ENCODE measurements at regions not wholly inside any gene's neighbourhood (a gene's known extent, or its start where the extent isn't known, plus 50 kb on each side); places are given as distances from the start of the nearest gene placed in this dataset.

DNA sequence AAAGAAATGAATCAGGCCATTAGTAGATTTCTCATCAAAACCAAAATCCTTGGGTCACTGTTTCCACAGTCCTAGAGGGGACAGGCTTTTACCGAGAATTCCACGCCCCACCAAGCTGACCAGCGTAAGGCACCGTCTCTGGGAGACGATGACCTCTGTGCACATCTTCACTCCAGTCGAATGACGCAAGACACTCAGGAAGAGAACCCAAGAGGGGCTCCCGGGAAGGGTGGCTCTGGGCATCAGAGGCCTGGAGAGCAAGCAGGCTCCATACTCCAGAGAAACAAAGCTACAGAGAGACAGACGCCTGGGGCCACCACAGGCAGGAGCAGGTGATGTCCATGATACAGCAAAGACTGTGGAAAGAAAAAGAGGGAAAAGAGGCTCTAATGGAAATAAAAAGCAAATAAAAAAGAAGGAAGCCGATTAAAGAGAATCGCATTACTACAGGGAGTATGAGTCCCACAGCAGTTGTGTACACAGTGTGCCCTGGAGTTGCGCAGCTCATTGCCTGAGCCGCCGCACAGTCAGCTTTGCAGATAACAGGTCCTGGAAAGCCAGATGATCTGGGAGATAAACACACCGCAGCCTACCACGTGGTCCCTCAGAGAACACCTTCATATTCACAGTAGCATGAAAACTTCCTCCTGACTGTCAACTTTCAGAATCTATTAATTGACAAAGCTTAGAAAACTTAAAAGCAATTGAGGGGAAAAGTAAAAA, 572.7 kb upstream of the SALL3 start:
- WGBS (ENCODE audit: low lambda C conversion rate): 21% methylated on average over 16 of the region's 16 CpGs
- H3K4me3 ChIP-seq (replicated peaks in 1 of 3; ENCODE audit: insufficient read depth in 1 of 3, low read depth in 2 of 3, low read length in 3 of 3): no peak overlapping the region
- in situ Hi-C loops (cut with HindIII; ENCODE audit: extremely low pct_ligation_motif_present, low pct_unique_long_range_greater_than_20kb): no loop called here
- no peak overlapping the region for H3K4me2 ChIP-seq (ENCODE audit: low read depth, low read length)
- H2AFZ ChIP-seq (ENCODE audit: low read length): no peak overlapping the region
- no peaks in the 10 kb centered on the region for H3K79me2 ChIP-seq (ENCODE audit: insufficient read depth, low read length)
- TF ChIP-seq ERF (CRISPR knock-in tag; IDR thresholded peaks at IDR 0.05) (no peak), MBD4 (IDR thresholded peaks at IDR 0.05; ENCODE audit: borderline replicate concordance, low read length) (no peak), HDAC2 (CRISPR knock-in tag; IDR thresholded peaks at IDR 0.05) (no peak), PHF8 (CRISPR knock-in tag; IDR thresholded peaks at IDR 0.05) (no peak), MIXL1 (CRISPR knock-in tag; IDR thresholded peaks at IDR 0.05) (no peak), SIX1 (CRISPR knock-in tag; IDR thresholded peaks at IDR 0.05; ENCODE audit: borderline replicate concordance) (no peak), FOXK1 (CRISPR knock-in tag; IDR thresholded peaks at IDR 0.05; ENCODE audit: borderline replicate concordance, low read depth) (no peak)
- TF ChIP-seq, protein P1, sequence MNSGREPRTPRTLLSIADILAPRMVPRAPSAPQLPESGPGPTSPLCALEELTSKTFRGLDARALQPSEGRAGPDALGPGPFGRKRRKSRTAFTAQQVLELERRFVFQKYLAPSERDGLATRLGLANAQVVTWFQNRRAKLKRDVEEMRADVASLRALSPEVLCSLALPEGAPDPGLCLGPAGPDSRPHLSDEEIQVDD (CRISPR knock-in tag; IDR thresholded peaks at IDR 0.05; ENCODE audit: borderline replicate concordance): no peak
- TF ChIP-seq, protein P2, sequence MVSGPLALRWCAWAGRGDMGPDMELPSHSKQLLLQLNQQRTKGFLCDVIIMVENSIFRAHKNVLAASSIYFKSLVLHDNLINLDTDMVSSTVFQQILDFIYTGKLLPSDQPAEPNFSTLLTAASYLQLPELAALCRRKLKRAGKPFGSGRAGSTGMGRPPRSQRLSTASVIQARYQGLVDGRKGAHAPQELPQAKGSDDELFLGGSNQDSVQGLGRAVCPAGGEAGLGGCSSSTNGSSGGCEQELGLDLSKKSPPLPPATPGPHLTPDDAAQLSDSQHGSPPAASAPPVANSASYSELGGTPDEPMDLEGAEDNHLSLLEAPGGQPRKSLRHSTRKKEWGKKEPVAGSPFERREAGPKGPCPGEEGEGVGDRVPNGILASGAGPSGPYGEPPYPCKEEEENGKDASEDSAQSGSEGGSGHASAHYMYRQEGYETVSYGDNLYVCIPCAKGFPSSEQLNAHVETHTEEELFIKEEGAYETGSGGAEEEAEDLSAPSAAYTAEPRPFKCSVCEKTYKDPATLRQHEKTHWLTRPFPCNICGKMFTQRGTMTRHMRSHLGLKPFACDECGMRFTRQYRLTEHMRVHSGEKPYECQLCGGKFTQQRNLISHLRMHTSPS (CRISPR knock-in tag; IDR thresholded peaks at IDR 0.05; ENCODE audit: low read depth): no peak
- H3K36me3 ChIP-seq (replicated peaks in 1 of 2; ENCODE audit: control insufficient read depth in 1 of 2, insufficient read depth in 2 of 2, low read length in 2 of 2): no peaks in the 10 kb centered on the region
- H4K20me1 ChIP-seq (ENCODE audit: insufficient read depth, low read length): no peaks in the 10 kb centered on the region
- no peak; the same call in 2 of the 3 replicates for ATAC-seq
- H3K27me3 ChIP-seq (ENCODE audit: control insufficient read depth in 1 of 2, insufficient read depth in 2 of 2, low read length in 2 of 2): peaks cover 2 to 50% of the 10 kb centered on the region in 2 experiments; a peak in 4 of 5 replicates
- intact Hi-C loops (cut with micrococcal nuclease; ENCODE audit: unreplicated experiment): no loop called here
- no peak overlapping the region for H3K9ac ChIP-seq (ENCODE audit: insufficient read depth, low read depth, low read length)
- ChIA-PET CTCF (ENCODE audit: low intra/inter-chr PET ratio, low total read pairs) (no interaction called here), POLR2A (no interaction called here)
- no peaks in the 10 kb centered on the region for H3K4me1 ChIP-seq (ENCODE audit: insufficient read depth, low read length)
- no peak for DNase-seq (ENCODE audit: low spot score)
- FAIRE-seq: no peak
- no TSS peak for BruUV-seq (replicated peaks)
- no peaks in the 10 kb centered on the region for H3K9me3 ChIP-seq (ENCODE audit: low read length)
- H3K27ac ChIP-seq (ENCODE audit: extremely low read length, insufficient read depth, low read length): no peak overlapping the region

Measured in HepG2 (cell line).